ENCODE measurements at regions not wholly inside any gene's neighbourhood (a gene's known extent, or its start where the extent isn't known, plus 50 kb on each side); places are given as distances from the start of the nearest gene placed in this dataset.
"Not testable (repeated sequence)": the region's sequence is repeated elsewhere in the genome, so short reads cannot be mapped to it uniquely, and the experiment has no call there.

DNA sequence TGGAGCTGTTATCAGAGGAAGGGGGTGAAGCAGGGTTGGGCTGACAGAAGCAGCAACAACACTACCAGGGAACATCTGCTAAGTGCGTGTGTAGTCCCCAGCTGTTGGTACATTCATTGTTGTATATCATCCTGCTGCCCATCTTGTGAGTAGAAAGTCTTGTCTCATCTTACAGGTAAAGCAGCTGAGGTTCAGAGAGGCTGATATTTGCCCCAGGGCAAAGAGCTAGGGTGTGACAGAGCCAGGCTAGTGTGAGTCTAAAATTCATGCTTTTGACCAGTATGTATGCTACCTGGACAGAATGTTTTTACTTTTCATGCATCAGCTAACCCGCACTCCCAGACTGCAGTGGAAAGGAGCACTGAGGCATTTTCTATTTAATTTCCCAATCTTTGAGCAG is 221.6 kb downstream of the STK31 start:
- Histone ChIP-seq H3K27me3 (no peaks in the 10 kb centered on the region), H3K9me3 (no peaks in the 10 kb centered on the region), H3K27ac (no peak overlapping the region), H3K36me3 (no peaks in the 10 kb centered on the region), H3K4me1 (no peaks in the 10 kb centered on the region), H3K4me3 (no peak overlapping the region)
- in situ Hi-C loops (cut with MboI; ENCODE audit: low pct_ligation_motif_present in 1 of 4, low pct_unique_long_range_greater_than_20kb in 1 of 4, low sequenced_read_pairs in 3 of 4) (no loop called here), intact Hi-C loops (cut with DNase I; ENCODE audit: low total_unique reads) (no loop called here)
- TF ChIP-seq EP300 (IDR thresholded peaks at IDR 0.05; ENCODE audit: low read depth), result no peak
- no peak for TF ChIP-seq POLR2A (IDR thresholded peaks at IDR 0.05)
- TF ChIP-seq, protein P1, sequence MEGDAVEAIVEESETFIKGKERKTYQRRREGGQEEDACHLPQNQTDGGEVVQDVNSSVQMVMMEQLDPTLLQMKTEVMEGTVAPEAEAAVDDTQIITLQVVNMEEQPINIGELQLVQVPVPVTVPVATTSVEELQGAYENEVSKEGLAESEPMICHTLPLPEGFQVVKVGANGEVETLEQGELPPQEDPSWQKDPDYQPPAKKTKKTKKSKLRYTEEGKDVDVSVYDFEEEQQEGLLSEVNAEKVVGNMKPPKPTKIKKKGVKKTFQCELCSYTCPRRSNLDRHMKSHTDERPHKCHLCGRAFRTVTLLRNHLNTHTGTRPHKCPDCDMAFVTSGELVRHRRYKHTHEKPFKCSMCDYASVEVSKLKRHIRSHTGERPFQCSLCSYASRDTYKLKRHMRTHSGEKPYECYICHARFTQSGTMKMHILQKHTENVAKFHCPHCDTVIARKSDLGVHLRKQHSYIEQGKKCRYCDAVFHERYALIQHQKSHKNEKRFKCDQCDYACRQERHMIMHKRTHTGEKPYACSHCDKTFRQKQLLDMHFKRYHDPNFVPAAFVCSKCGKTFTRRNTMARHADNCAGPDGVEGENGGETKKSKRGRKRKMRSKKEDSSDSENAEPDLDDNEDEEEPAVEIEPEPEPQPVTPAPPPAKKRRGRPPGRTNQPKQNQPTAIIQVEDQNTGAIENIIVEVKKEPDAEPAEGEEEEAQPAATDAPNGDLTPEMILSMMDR (IDR thresholded peaks at IDR 0.05), result no peak
- no peak for TF ChIP-seq POLR2AphosphoS5 (IDR thresholded peaks at IDR 0.05)
- 87% methylated on average over 2 of the region's 2 CpGs; no CpG with 5 or more reads in 1 of the 2 donors for WGBS, 2 donors (ENCODE audit: low coverage in 1 of 2)
- no peak for DNase-seq

DNA sequence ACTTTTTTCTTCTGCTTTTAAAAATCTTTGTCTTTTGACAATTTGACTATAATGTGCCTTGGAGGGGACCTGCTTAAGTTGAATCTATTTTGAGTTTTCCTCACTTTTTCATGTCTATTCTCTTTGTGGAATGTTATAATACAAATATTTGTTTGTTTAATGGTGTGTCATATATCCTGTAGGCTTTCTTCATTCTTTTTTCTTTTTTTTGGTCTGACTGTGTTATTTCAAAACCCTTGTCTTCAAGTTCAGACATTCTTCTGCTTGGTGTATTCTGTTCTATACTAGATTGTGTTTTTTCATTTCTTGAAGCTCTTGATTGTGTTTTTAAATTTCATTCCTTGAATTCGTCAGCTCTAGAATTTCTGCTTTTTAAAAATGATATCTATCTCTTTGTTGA is 228.2 kb downstream of the STK31 start:
- Histone ChIP-seq H3K27me3 (no peaks in the 10 kb centered on the region), H3K4me3 (no peak overlapping the region), H3K9me3 (peaks cover 0 to 7% of the 10 kb centered on the region in 2 donors), H3K27ac (no peak overlapping the region), H3K36me3 (no peaks in the 10 kb centered on the region), H3K4me1 (no peaks in the 10 kb centered on the region)
- in situ Hi-C loops (cut with MboI; ENCODE audit: low pct_ligation_motif_present in 1 of 4, low pct_unique_long_range_greater_than_20kb in 1 of 4, low sequenced_read_pairs in 3 of 4) (no loop called here), intact Hi-C loops (cut with DNase I; ENCODE audit: low total_unique reads) (no loop called here)
- 83 to 88% methylated on average over 1 of the region's 1 CpG for WGBS, 2 donors (ENCODE audit: low coverage in 1 of 2)
- TF ChIP-seq POLR2A (IDR thresholded peaks at IDR 0.05) (no peak), POLR2AphosphoS5 (IDR thresholded peaks at IDR 0.05) (no peak), EP300 (IDR thresholded peaks at IDR 0.05; ENCODE audit: low read depth) (no peak)
- TF ChIP-seq, protein P1 (IDR thresholded peaks at IDR 0.05), result no peak
- DNase-seq, result no peak

DNA sequence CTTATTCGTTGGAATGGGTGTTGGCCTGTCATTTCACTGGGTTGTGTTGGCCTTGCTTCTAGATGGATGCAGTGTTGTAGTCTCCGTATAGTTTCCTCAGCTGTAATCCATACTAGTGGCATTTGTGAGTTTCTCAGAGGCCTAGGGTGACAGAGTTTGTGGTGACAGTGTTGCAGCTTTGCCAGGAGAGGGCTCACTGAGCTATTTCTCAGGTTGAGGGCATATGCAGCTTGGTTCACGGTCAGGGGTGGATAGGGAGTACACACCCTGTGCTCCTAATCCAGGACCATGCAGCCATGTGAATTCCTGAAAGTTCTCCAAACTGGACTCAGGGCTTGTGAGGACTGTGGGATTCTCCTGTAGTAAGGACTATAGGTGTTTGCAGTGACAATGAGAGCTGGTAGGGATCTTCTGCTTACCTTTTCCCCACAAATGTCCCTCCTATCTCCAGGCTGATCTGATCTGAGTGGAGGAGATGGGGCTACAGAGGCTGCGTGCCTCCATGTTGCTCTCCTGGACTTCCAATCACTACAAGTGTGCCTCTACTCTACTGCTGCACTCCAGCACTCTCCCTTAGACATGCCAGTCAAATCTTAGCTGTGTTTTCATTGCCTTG is 229.0 kb downstream of the STK31 start:
- TF ChIP-seq POLR2AphosphoS5 (IDR thresholded peaks at IDR 0.05), result no peak
- TF ChIP-seq, protein P1 (IDR thresholded peaks at IDR 0.05), result peak; percentile 18 to 54 (median 43)
- H3K4me3 ChIP-seq, result no peak overlapping the region
- in situ Hi-C loops (cut with MboI; ENCODE audit: low pct_ligation_motif_present in 1 of 4, low pct_unique_long_range_greater_than_20kb in 1 of 4, low sequenced_read_pairs in 3 of 4), result no loop called here
- H3K4me1 ChIP-seq, result no peaks in the 10 kb centered on the region
- 18 to 23% methylated on average over 2 to 4 of the region's 4 CpGs for WGBS, 2 donors (ENCODE audit: low coverage in 1 of 2)
- intact Hi-C loops (cut with DNase I; ENCODE audit: low total_unique reads), result no loop called here
- H3K36me3 ChIP-seq, result no peaks in the 10 kb centered on the region
- no peak overlapping the region for H3K27ac ChIP-seq
- no peaks in the 10 kb centered on the region for H3K27me3 ChIP-seq
- peaks cover 0 to 7% of the 10 kb centered on the region in 2 donors for H3K9me3 ChIP-seq
- DNase-seq, result peak; percentile 38

DNA sequence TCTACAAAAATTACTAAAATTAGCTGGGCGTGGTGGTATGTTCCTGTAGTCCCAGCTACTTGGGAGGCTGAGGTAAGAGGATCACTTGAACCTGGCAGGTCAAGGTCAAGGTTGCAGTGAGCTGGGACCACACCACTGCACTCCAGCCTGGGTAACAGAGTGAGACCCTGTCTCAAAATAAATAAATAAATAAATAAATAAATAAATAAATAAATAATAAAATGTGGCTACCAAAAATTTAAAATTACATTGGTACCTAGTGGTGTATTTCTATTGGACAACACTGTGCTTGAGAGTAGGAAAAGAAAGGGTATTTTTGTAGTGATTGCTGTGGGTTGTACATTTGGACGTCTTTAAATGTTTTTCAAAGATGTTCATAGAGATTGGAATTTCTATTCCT is 229.7 kb downstream of the STK31 start:
- H3K4me3 ChIP-seq; H3K9me3 ChIP-seq; intact Hi-C loops (cut with DNase I; ENCODE audit: low total_unique reads); in situ Hi-C loops (cut with MboI; ENCODE audit: low pct_ligation_motif_present in 1 of 4, low pct_unique_long_range_greater_than_20kb in 1 of 4, low sequenced_read_pairs in 3 of 4); H3K27me3 ChIP-seq; H3K36me3 ChIP-seq; H3K4me1 ChIP-seq; DNase-seq; H3K27ac ChIP-seq: not testable (repeated sequence)
- WGBS, 2 donors (ENCODE audit: low coverage in 1 of 2), result 85 to 90% methylated on average over 2 of the region's 2 CpGs

DNA sequence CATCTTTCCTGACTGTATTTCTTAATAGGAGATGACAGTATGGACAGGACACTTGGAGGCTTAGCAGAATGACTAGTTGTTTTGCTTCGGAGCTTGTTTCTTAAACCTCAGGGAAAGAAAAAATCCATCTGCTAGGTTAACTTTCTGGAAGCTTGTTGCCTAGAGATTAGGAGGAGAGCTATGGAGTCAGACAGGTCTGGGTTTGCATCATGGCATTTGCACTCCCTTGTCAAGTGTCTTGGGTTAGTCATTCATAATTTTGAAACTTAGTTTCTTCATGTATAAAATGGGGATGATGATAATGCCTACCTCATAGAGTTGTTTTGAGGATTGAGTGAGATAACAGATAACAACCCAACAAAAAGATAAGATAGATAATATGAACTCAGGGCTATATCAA is 231.5 kb downstream of the STK31 start:
- WGBS, 2 donors (ENCODE audit: low coverage in 1 of 2), result 82 to 83% methylated on average over 1 of the region's 1 CpG
- Histone ChIP-seq H3K27me3 (no peaks in the 10 kb centered on the region), H3K27ac (no peak overlapping the region), H3K36me3 (no peaks in the 10 kb centered on the region), H3K9me3 (peaks cover 0 to 7% of the 10 kb centered on the region in 2 donors), H3K4me3 (no peak overlapping the region), H3K4me1 (no peaks in the 10 kb centered on the region)
- no peak for TF ChIP-seq EP300 (IDR thresholded peaks at IDR 0.05; ENCODE audit: low read depth)
- TF ChIP-seq, protein P1 (IDR thresholded peaks at IDR 0.05), result no peak
- TF ChIP-seq POLR2AphosphoS5 (IDR thresholded peaks at IDR 0.05), result no peak
- no peak for TF ChIP-seq POLR2A (IDR thresholded peaks at IDR 0.05)
- no peak for DNase-seq
- in situ Hi-C loops (cut with MboI; ENCODE audit: low pct_ligation_motif_present in 1 of 4, low pct_unique_long_range_greater_than_20kb in 1 of 4, low sequenced_read_pairs in 3 of 4) (no loop called here), intact Hi-C loops (cut with DNase I; ENCODE audit: low total_unique reads) (no loop called here)

All from transverse colon (tissue), 4 donors.